GM18858 (cell line): ENCODE measurements at regions not wholly inside any gene's neighbourhood (a gene's known extent, or its start where the extent isn't known, plus 50 kb on each side); places are given as distances from the start of the nearest gene placed in this dataset.
A peak's percentile ranks its signal among the peaks of the same experiment; 100 is the strongest.

Experiments used
- ATAC-seq: cut with Tn5 transposase; IDR thresholded peaks from one replicate; pipeline ENCODE4 v1.9.1; 2021; ENCODE audit not compliant: unreplicated experiment

GRCh38 chr13:73765651-73766384 lies 368.4 kb downstream of the KLF12 start:
- peak; percentile 48 for ATAC-seq

GRCh38 chr13:73759434-73759833 lies 374.8 kb downstream of the KLF12 start:
- no peak for ATAC-seq

GRCh38 chr13:73757481-73758233 lies 376.5 kb downstream of the KLF12 start:
- no peak for ATAC-seq

GRCh38 chr13:73754727-73755292 lies 379.4 kb downstream of the KLF12 start:
- ATAC-seq: peak; percentile 89

GRCh38 chr13:73754241-73754640 lies 380.0 kb downstream of the KLF12 start:
- no peak for ATAC-seq

GRCh38 chr13:73751290-73751689 lies 382.9 kb downstream of the KLF12 start:
- no peak for ATAC-seq

GRCh38 chr13:73748404-73748803 lies 385.8 kb downstream of the KLF12 start:
- ATAC-seq: no peak

- ATAC-seq: no peak
These were observed 389.0 kb downstream of the KLF12 start for GRCh38 chr13:73745190-73745589.

GRCh38 chr13:73742982-73743381 lies 391.2 kb downstream of the KLF12 start:
- ATAC-seq: no peak

GRCh38 chr13:73741742-73742141 lies 392.5 kb downstream of the KLF12 start:
- ATAC-seq: no peak

- no peak for ATAC-seq
These were observed 393.1 kb downstream of the KLF12 start for GRCh38 chr13:73741111-73741510.

- ATAC-seq: no peak
These were observed 393.5 kb downstream of the KLF12 start for GRCh38 chr13:73740666-73741065.

GRCh38 chr13:73739394-73739793 lies 394.8 kb downstream of the KLF12 start:
- ATAC-seq: no peak

- ATAC-seq: no peak
These were observed 395.6 kb downstream of the KLF12 start for GRCh38 chr13:73738626-73739025.

GRCh38 chr13:73737214-73737613 lies 397.0 kb downstream of the KLF12 start:
- no peak for ATAC-seq

GRCh38 chr13:73733706-73734105 lies 400.5 kb downstream of the KLF12 start:
- ATAC-seq: no peak

GRCh38 chr13:73732350-73732749 lies 401.9 kb downstream of the KLF12 start:
- no peak for ATAC-seq

- no peak for ATAC-seq
These were observed 402.6 kb downstream of the KLF12 start for GRCh38 chr13:73731564-73731963.

- ATAC-seq: no peak
These were observed 404.2 kb downstream of the KLF12 start for GRCh38 chr13:73730014-73730413.

- no peak for ATAC-seq
These were observed 405.2 kb downstream of the KLF12 start for GRCh38 chr13:73729046-73729445.

GRCh38 chr13:73722120-73722519 lies 412.1 kb downstream of the KLF12 start:
- ATAC-seq: peak; percentile 69

GRCh38 chr13:73721571-73721970 lies 412.6 kb downstream of the KLF12 start:
- no peak for ATAC-seq
